ENCODE measurements at regions not wholly inside any gene's neighbourhood (a gene's known extent, or its start where the extent isn't known, plus 50 kb on each side); places are given as distances from the start of the nearest gene placed in this dataset.

GRCh38 chr16:62190426-62190825 is 154.2 kb upstream of the CDH8 start:
- Mint-ChIP-seq H3K4me3 (no peak overlapping the region), H3K4me1 (no peaks in the 10 kb centered on the region), H3K27me3 (ENCODE audit: low read depth in 2 of 2) (no peaks in the 10 kb centered on the region), H3K27ac (no peak overlapping the region), H3K36me3 (no peaks in the 10 kb centered on the region), H3K9me3 (peaks cover 4 to 15% of the 10 kb centered on the region in 2 donors)
- intact Hi-C loops (cut with micrococcal nuclease): no loop called here
- Histone ChIP-seq H3K27ac (ENCODE audit: low read length) (no peak overlapping the region), H3K27me3 (ENCODE audit: control insufficient read depth, insufficient read depth, low read length) (no peaks in the 10 kb centered on the region), H3K4me3 (ENCODE audit: low read length) (no peak overlapping the region), H3K36me3 (ENCODE audit: control insufficient read depth, insufficient read depth, low read length) (no peaks in the 10 kb centered on the region), H3K4me1 (ENCODE audit: control insufficient read depth, insufficient read depth, low read length) (no peaks in the 10 kb centered on the region), H3K9me3 (ENCODE audit: control insufficient read depth, insufficient read depth, low read length) (no peaks in the 10 kb centered on the region)
- no CpG with 5 or more reads among the region's 2 CpGs for WGBS (ENCODE audit: insufficient coverage)
- no peak for ATAC-seq
- no peak for TF ChIP-seq CTCF (IDR thresholded peaks at IDR 0.05)
- no peak for DNase-seq

- TF ChIP-seq CTCF (IDR thresholded peaks at IDR 0.05): no peak
- no peak overlapping the region for H3K27ac Mint-ChIP-seq
- no peaks in the 10 kb centered on the region for H3K27me3 ChIP-seq (ENCODE audit: control insufficient read depth, insufficient read depth, low read length)
- intact Hi-C loops (cut with micrococcal nuclease): no loop called here
- H3K4me1 Mint-ChIP-seq: no peaks in the 10 kb centered on the region
- H3K27ac ChIP-seq (ENCODE audit: low read length): no peak overlapping the region
- no peak overlapping the region for H3K4me3 Mint-ChIP-seq
- H3K4me3 ChIP-seq (ENCODE audit: low read length): no peak overlapping the region
- H3K9me3 Mint-ChIP-seq: peaks cover 12 to 14% of the 10 kb centered on the region in 2 donors
- H3K36me3 Mint-ChIP-seq: no peaks in the 10 kb centered on the region
- H3K9me3 ChIP-seq (ENCODE audit: control insufficient read depth, insufficient read depth, low read length): no peaks in the 10 kb centered on the region
- no peak for DNase-seq
- WGBS (ENCODE audit: insufficient coverage): 90% methylated on average over 10 of the region's 11 CpGs
- no peaks in the 10 kb centered on the region for H3K27me3 Mint-ChIP-seq (ENCODE audit: low read depth in 2 of 2)
- ATAC-seq: no peak
- no peaks in the 10 kb centered on the region for H3K36me3 ChIP-seq (ENCODE audit: control insufficient read depth, insufficient read depth, low read length)
- H3K4me1 ChIP-seq (ENCODE audit: control insufficient read depth, insufficient read depth, low read length): no peaks in the 10 kb centered on the region
Observed at GRCh38 chr16:62177351-62178203, 141.3 kb upstream of the CDH8 start.

GRCh38 chr16:62170642-62171041 is 134.4 kb upstream of the CDH8 start:
- peaks cover 13% of the 10 kb centered on the region for H3K36me3 Mint-ChIP-seq
- intact Hi-C loops (cut with micrococcal nuclease): no loop called here
- Histone ChIP-seq H3K4me3 (ENCODE audit: low read length) (no peak overlapping the region), H3K4me1 (ENCODE audit: control insufficient read depth, insufficient read depth, low read length) (no peaks in the 10 kb centered on the region), H3K9me3 (ENCODE audit: control insufficient read depth, insufficient read depth, low read length) (peaks cover 7% of the 10 kb centered on the region), H3K36me3 (ENCODE audit: control insufficient read depth, insufficient read depth, low read length) (no peaks in the 10 kb centered on the region), H3K27ac (ENCODE audit: low read length) (no peak overlapping the region), H3K27me3 (ENCODE audit: control insufficient read depth, insufficient read depth, low read length) (no peaks in the 10 kb centered on the region)
- DNase-seq: no peak
- no peak overlapping the region for H3K27ac Mint-ChIP-seq
- 73% methylated on average over 2 of the region's 2 CpGs for WGBS (ENCODE audit: insufficient coverage)
- no peaks in the 10 kb centered on the region for H3K27me3 Mint-ChIP-seq (ENCODE audit: low read depth in 2 of 2)
- no peak for ATAC-seq
- TF ChIP-seq CTCF (IDR thresholded peaks at IDR 0.05): no peak
- H3K4me3 Mint-ChIP-seq: no peak overlapping the region
- H3K9me3 Mint-ChIP-seq: peaks cover 12 to 19% of the 10 kb centered on the region in 2 donors
- no peaks in the 10 kb centered on the region for H3K4me1 Mint-ChIP-seq

GRCh38 chr16:62167551-62167950 is 131.3 kb upstream of the CDH8 start:
- no peak overlapping the region for H3K4me3 ChIP-seq (ENCODE audit: low read length)
- H3K4me1 Mint-ChIP-seq: no peaks in the 10 kb centered on the region
- H3K27ac Mint-ChIP-seq: no peak overlapping the region
- H3K9me3 ChIP-seq (ENCODE audit: control insufficient read depth, insufficient read depth, low read length): peaks cover 10% of the 10 kb centered on the region
- H3K27ac ChIP-seq (ENCODE audit: low read length): no peak overlapping the region
- WGBS (ENCODE audit: insufficient coverage): 100% methylated on average over 1 of the region's 1 CpG
- H3K36me3 Mint-ChIP-seq: peaks cover 13% of the 10 kb centered on the region
- H3K27me3 Mint-ChIP-seq (ENCODE audit: low read depth in 2 of 2): no peaks in the 10 kb centered on the region
- DNase-seq (no peak), ATAC-seq (no peak)
- no peaks in the 10 kb centered on the region for H3K4me1 ChIP-seq (ENCODE audit: control insufficient read depth, insufficient read depth, low read length)
- no peak overlapping the region for H3K4me3 Mint-ChIP-seq
- no peak for TF ChIP-seq CTCF (IDR thresholded peaks at IDR 0.05)
- peaks cover 13 to 19% of the 10 kb centered on the region in 2 donors for H3K9me3 Mint-ChIP-seq
- intact Hi-C loops (cut with micrococcal nuclease): no loop called here
- no peaks in the 10 kb centered on the region for H3K27me3 ChIP-seq (ENCODE audit: control insufficient read depth, insufficient read depth, low read length)
- no peaks in the 10 kb centered on the region for H3K36me3 ChIP-seq (ENCODE audit: control insufficient read depth, insufficient read depth, low read length)

Measured in natural killer cell (primary cell).